T-helper 1 cell treated with Interleukin-12 subunit alpha and Interleukin-12 subunit beta and Interleukin-4 antibody, amounts not matched to agents 30 μg/mL and 1 μg/mL, for 36 hours (primary cell): ENCODE measurements at regions not wholly inside any gene's neighbourhood (a gene's known extent, or its start where the extent isn't known, plus 50 kb on each side); places are given as distances from the start of the nearest gene placed in this dataset.
A peak's percentile ranks its signal among the peaks of the same experiment; 100 is the strongest.

Source experiments
- H3K27ac Mint-ChIP-seq: one replicate; pipeline ENCODE4 v1.8.0; 2021; ENCODE audit warnings: mild to moderate bottlenecking, mixed read lengths
- H3K27me3 Mint-ChIP-seq: one replicate; pipeline ENCODE4 v1.8.0; 2021; ENCODE audit warnings: low read depth, mixed read lengths
- H3K36me3 Mint-ChIP-seq: one replicate; pipeline ENCODE4 v1.8.0; 2021; ENCODE audit warnings: low read depth, mixed read lengths
- H3K4me1 Mint-ChIP-seq: one replicate; pipeline ENCODE4 v1.8.0; 2021; ENCODE audit warnings: low read depth, mixed read lengths
- H3K4me3 Mint-ChIP-seq: one replicate; pipeline ENCODE4 v1.8.0; 2021; ENCODE audit warnings: mild to moderate bottlenecking, moderate library complexity, mixed read lengths
- H3K9me3 Mint-ChIP-seq: one replicate; pipeline ENCODE4 v1.8.0; 2021; ENCODE audit warnings: mixed read lengths

- Mint-ChIP-seq H3K27me3 (no peaks in the 10 kb centered on the region), H3K4me3 (no peak overlapping the region), H3K36me3 (no peaks in the 10 kb centered on the region), H3K27ac (no peak overlapping the region), H3K9me3 (peaks cover 26% of the 10 kb centered on the region), H3K4me1 (no peaks in the 10 kb centered on the region)
Observed at GRCh38 chr2:116073731-116074130, 1631.3 kb downstream of the DPP10 start.

GRCh38 chr2:116074161-116074560 is 1631.7 kb downstream of the DPP10 start:
- no peak overlapping the region for H3K4me3 Mint-ChIP-seq
- peaks cover 23% of the 10 kb centered on the region for H3K9me3 Mint-ChIP-seq
- no peaks in the 10 kb centered on the region for H3K4me1 Mint-ChIP-seq
- no peak overlapping the region for H3K27ac Mint-ChIP-seq
- H3K36me3 Mint-ChIP-seq = no peaks in the 10 kb centered on the region
- H3K27me3 Mint-ChIP-seq = no peaks in the 10 kb centered on the region

GRCh38 chr2:116088236-116088635 is 1645.8 kb downstream of the DPP10 start:
- no peaks in the 10 kb centered on the region for H3K27me3 Mint-ChIP-seq
- no peak overlapping the region for H3K4me3 Mint-ChIP-seq
- H3K36me3 Mint-ChIP-seq = no peaks in the 10 kb centered on the region
- H3K4me1 Mint-ChIP-seq = no peaks in the 10 kb centered on the region
- H3K27ac Mint-ChIP-seq = no peak overlapping the region
- peaks cover 11% of the 10 kb centered on the region for H3K9me3 Mint-ChIP-seq

- Mint-ChIP-seq H3K36me3 (no peaks in the 10 kb centered on the region), H3K27ac (no peak overlapping the region), H3K4me1 (no peaks in the 10 kb centered on the region), H3K9me3 (peaks cover 38% of the 10 kb centered on the region), H3K4me3 (no peak overlapping the region), H3K27me3 (no peaks in the 10 kb centered on the region)
Observed at GRCh38 chr2:116094196-116094595, 1651.8 kb downstream of the DPP10 start.

- peaks cover 38% of the 10 kb centered on the region for H3K9me3 Mint-ChIP-seq
- no peaks in the 10 kb centered on the region for H3K36me3 Mint-ChIP-seq
- H3K4me1 Mint-ChIP-seq = no peaks in the 10 kb centered on the region
- no peak overlapping the region for H3K27ac Mint-ChIP-seq
- H3K4me3 Mint-ChIP-seq = no peak overlapping the region
- no peaks in the 10 kb centered on the region for H3K27me3 Mint-ChIP-seq
Observed at GRCh38 chr2:116095636-116096035, 1653.2 kb downstream of the DPP10 start.

- Mint-ChIP-seq H3K27ac (no peak overlapping the region), H3K9me3 (peaks cover 36% of the 10 kb centered on the region), H3K4me1 (no peaks in the 10 kb centered on the region), H3K4me3 (no peak overlapping the region), H3K27me3 (no peaks in the 10 kb centered on the region), H3K36me3 (no peaks in the 10 kb centered on the region)
Observed at GRCh38 chr2:116098049-116098448, 1655.6 kb downstream of the DPP10 start.

GRCh38 chr2:116109471-116109870 is 1667.0 kb downstream of the DPP10 start:
- H3K4me3 Mint-ChIP-seq = no peak overlapping the region
- no peaks in the 10 kb centered on the region for H3K4me1 Mint-ChIP-seq
- H3K36me3 Mint-ChIP-seq = no peaks in the 10 kb centered on the region
- H3K27me3 Mint-ChIP-seq = no peaks in the 10 kb centered on the region
- no peak overlapping the region for H3K27ac Mint-ChIP-seq
- H3K9me3 Mint-ChIP-seq = peaks cover 9% of the 10 kb centered on the region

- Mint-ChIP-seq H3K27me3 (no peaks in the 10 kb centered on the region), H3K9me3 (peaks cover 11% of the 10 kb centered on the region), H3K36me3 (no peaks in the 10 kb centered on the region), H3K4me1 (no peaks in the 10 kb centered on the region), H3K27ac (no peak overlapping the region), H3K4me3 (no peak overlapping the region)
Observed at GRCh38 chr2:116117845-116118244, 1675.4 kb downstream of the DPP10 start.

GRCh38 chr2:116132833-116133232 is 1681.7 kb upstream of the DDX18 start:
- Mint-ChIP-seq H3K27me3 (no peaks in the 10 kb centered on the region), H3K36me3 (no peaks in the 10 kb centered on the region), H3K4me3 (no peak overlapping the region), H3K9me3 (peaks cover 10% of the 10 kb centered on the region), H3K4me1 (no peaks in the 10 kb centered on the region), H3K27ac (no peak overlapping the region)

GRCh38 chr2:116133381-116133942 is 1681.0 kb upstream of the DDX18 start:
- Mint-ChIP-seq H3K27ac (no peak overlapping the region), H3K4me3 (no peak overlapping the region), H3K4me1 (no peaks in the 10 kb centered on the region), H3K36me3 (no peaks in the 10 kb centered on the region), H3K9me3 (peaks cover 13% of the 10 kb centered on the region), H3K27me3 (no peaks in the 10 kb centered on the region)

GRCh38 chr2:116141891-116142474 is 1672.5 kb upstream of the DDX18 start:
- peaks cover 9% of the 10 kb centered on the region for H3K4me1 Mint-ChIP-seq
- H3K36me3 Mint-ChIP-seq = no peaks in the 10 kb centered on the region
- no peak overlapping the region for H3K4me3 Mint-ChIP-seq
- peaks cover 29% of the 10 kb centered on the region for H3K9me3 Mint-ChIP-seq
- no peaks in the 10 kb centered on the region for H3K27me3 Mint-ChIP-seq
- H3K27ac Mint-ChIP-seq = peak overlapping the region; percentile 18

GRCh38 chr2:116142644-116143227 is 1671.8 kb upstream of the DDX18 start:
- Mint-ChIP-seq H3K27me3 (no peaks in the 10 kb centered on the region), H3K4me3 (no peak overlapping the region), H3K4me1 (peaks cover 9% of the 10 kb centered on the region), H3K27ac (peak overlapping the region; percentile 50), H3K36me3 (no peaks in the 10 kb centered on the region), H3K9me3 (peaks cover 29% of the 10 kb centered on the region)

- peaks cover 20% of the 10 kb centered on the region for H3K9me3 Mint-ChIP-seq
- no peak overlapping the region for H3K27ac Mint-ChIP-seq
- no peak overlapping the region for H3K4me3 Mint-ChIP-seq
- H3K36me3 Mint-ChIP-seq = no peaks in the 10 kb centered on the region
- peaks cover 9% of the 10 kb centered on the region for H3K4me1 Mint-ChIP-seq
- no peaks in the 10 kb centered on the region for H3K27me3 Mint-ChIP-seq
Observed at GRCh38 chr2:116145031-116145430, 1669.5 kb upstream of the DDX18 start.

GRCh38 chr2:116148361-116148760 is 1666.1 kb upstream of the DDX18 start:
- no peaks in the 10 kb centered on the region for H3K4me1 Mint-ChIP-seq
- no peaks in the 10 kb centered on the region for H3K36me3 Mint-ChIP-seq
- H3K4me3 Mint-ChIP-seq = no peak overlapping the region
- H3K27me3 Mint-ChIP-seq = no peaks in the 10 kb centered on the region
- H3K9me3 Mint-ChIP-seq = peaks cover 7% of the 10 kb centered on the region
- no peak overlapping the region for H3K27ac Mint-ChIP-seq

- no peaks in the 10 kb centered on the region for H3K4me1 Mint-ChIP-seq
- H3K27ac Mint-ChIP-seq = no peak overlapping the region
- H3K36me3 Mint-ChIP-seq = no peaks in the 10 kb centered on the region
- H3K4me3 Mint-ChIP-seq = no peak overlapping the region
- H3K27me3 Mint-ChIP-seq = no peaks in the 10 kb centered on the region
- H3K9me3 Mint-ChIP-seq = peaks cover 34% of the 10 kb centered on the region
Observed at GRCh38 chr2:116153729-116154128, 1660.8 kb upstream of the DDX18 start.
